K562 (cell line): ENCODE measurements at regions not wholly inside any gene's neighbourhood (a gene's known extent, or its start where the extent isn't known, plus 50 kb on each side); places are given as distances from the start of the nearest gene placed in this dataset.

Experiments used
- ATAC-seq: fragments of 200-7000 bp; cut with Tn5 transposase; 3 replicates; pipeline ENCODE4 v1.9.1; 2020; ENCODE audit warnings: moderate library complexity
- BruUV-seq: library from RNA; stranded (reverse); fragments of 400-500 nt; replicated peaks from 2 replicates; lab custom pipeline; 2021; lab: Mats Ljungman, UMichigan
- CTCF ChIA-PET: fragments of 300-600 bp; formaldehyde crosslinking; extraction: SDS; loops from one replicate; lab custom pipeline; 2021; ENCODE audit warnings: low intra/inter-chr PET ratio; lab: Yijun Ruan, JAX
- POLR2A ChIA-PET: fragments of 300-600, 350-650 bp; sonication (Branson Sonifier 250); formaldehyde crosslinking; extraction: SDS; loops from one replicate; lab custom pipeline; 2021; ENCODE audit warnings: antibody characterized with exemption, inconsistent platforms; lab: Yijun Ruan, JAX
- DNase-seq, 4 experiments: peaks; one replicate each; pipeline versions ENCODE4 v3.0.0 to v3.0.0-alpha.2; 2011 to 2018; ENCODE audit warnings: low spot score in 3 of 4, mixed read lengths in 3 of 4; ENCODE audit errors: extremely low read depth in 1 of 4
- FAIRE-seq: peaks from 2 replicates; lab custom pipeline; 2011; peaks lifted over from hg19 to GRCh38; lab: Jason Lieb, UNC
- H2AFZ ChIP-seq: 2 replicates; pipeline ENCODE4 v1.6.0; 2011; ENCODE audit warnings: low read depth, low read length, control low read depth, inconsistent platforms
- H3K27ac ChIP-seq: fragments of 200-600 bp; 3 replicates; pipeline ENCODE4 v1.8.0; 2011; ENCODE audit warnings: low read depth, mild to moderate bottlenecking, control low read depth, inconsistent platforms, low read length, moderate library complexity, mixed read lengths; ENCODE audit errors: extremely low read depth
- H3K27me3 ChIP-seq, 2 experiments: fragments of 300-600 bp in 1 of 2; 2 replicates in 1 of 2; 3 replicates in 1 of 2; pipeline versions ENCODE4 v1.6.0 to v1.8.0; 2011; ENCODE audit warnings: inconsistent platforms in 2 of 2, low read length in 2 of 2, mild to moderate bottlenecking in 1 of 2, mixed read lengths in 1 of 2, moderate library complexity in 1 of 2; ENCODE audit not compliant: control insufficient read depth in 2 of 2, insufficient read depth in 2 of 2
- H3K36me3 ChIP-seq: fragments of 300-600 bp; 3 replicates; pipeline ENCODE4 v1.8.0; 2011; ENCODE audit warnings: mild to moderate bottlenecking, low read length, inconsistent platforms; ENCODE audit not compliant: control insufficient read depth, insufficient read depth
- H3K4me1 ChIP-seq, 2 experiments: fragments of 200-600 bp in 1 of 2; replicated peaks in 1 of 2; 2 replicates in 1 of 2; 3 replicates in 1 of 2; pipeline versions ENCODE4 v1.5.1 to v1.8.0; 2011; ENCODE audit warnings: inconsistent platforms in 2 of 2, low read length in 2 of 2, mild to moderate bottlenecking in 1 of 2, mixed read lengths in 1 of 2, moderate library complexity in 1 of 2; ENCODE audit not compliant: control insufficient read depth in 2 of 2, insufficient read depth in 2 of 2
- H3K4me2 ChIP-seq: 2 replicates; pipeline ENCODE4 v1.6.1; 2011; ENCODE audit warnings: low read length, control low read depth, inconsistent platforms, mixed read lengths; ENCODE audit not compliant: insufficient read depth
- H3K4me3 ChIP-seq: fragments of 200-600 bp; sonication (generic), shearing (Covaris generic); 2 replicates; pipeline ENCODE4 v1.5.1; 2016; ENCODE audit warnings: control low read depth, inconsistent platforms
- H3K79me2 ChIP-seq: fragments of 200-600 bp; 3 replicates; pipeline ENCODE4 v1.8.0; 2011; ENCODE audit warnings: low read length, inconsistent platforms; ENCODE audit not compliant: control insufficient read depth, insufficient read depth
- H3K9ac ChIP-seq, 2 experiments: 2 replicates each; pipeline versions ENCODE4 v1.6.0 to v1.6.1; 2011; ENCODE audit warnings: low read depth in 2 of 2, low read length in 2 of 2, control low read depth in 1 of 2, inconsistent platforms in 1 of 2, mild to moderate bottlenecking in 1 of 2, mixed read lengths in 1 of 2; ENCODE audit not compliant: insufficient read depth in 1 of 2
- H3K9me1 ChIP-seq: one replicate; pipeline ENCODE4 v1.6.0; 2011; ENCODE audit warnings: inconsistent platforms, mild to moderate bottlenecking, low read length, moderate library complexity; ENCODE audit not compliant: control insufficient read depth, insufficient read depth
- H3K9me3 ChIP-seq: replicated peaks from 2 replicates; pipeline ENCODE4 v1.5.1; 2011; ENCODE audit warnings: low read depth, low read length, inconsistent platforms; ENCODE audit not compliant: control insufficient read depth, insufficient read depth
- H4K20me1 ChIP-seq: replicated peaks from 2 replicates; pipeline ENCODE4 v1.6.1; 2011; ENCODE audit warnings: low read length, inconsistent platforms, mixed read lengths; ENCODE audit not compliant: control insufficient read depth, insufficient read depth
- DMBX1 ChIP-seq: fragments of 250-450 bp; sonication (Bioruptor Pico); IDR thresholded peaks from 2 replicates; pipeline ENCODE4 v1.8.0; 2022; ENCODE audit warnings: inconsistent platforms, mild to moderate bottlenecking, moderate library complexity, borderline replicate concordance
- FOSL1 ChIP-seq: fragments of 200-800 bp; sonication (Bioruptor generic); conservative IDR thresholded peaks from 2 replicates; pipeline ENCODE4 v1.6.1; 2016; ENCODE audit warnings: missing genetic modification characterization, missing compliant biosample characterization
- MAFF ChIP-seq: IDR thresholded peaks from 2 replicates; pipeline ENCODE4 v1.6.1; 2012; ENCODE audit warnings: low read length, improper control_type of control experiment
- RFX5 ChIP-seq: IDR thresholded peaks from 2 replicates; pipeline ENCODE4 v1.6.1; 2011; ENCODE audit warnings: low read depth, mild to moderate bottlenecking, improper control_type of control experiment, low read length
- STAT5A ChIP-seq: IDR thresholded peaks from 2 replicates; pipeline ENCODE4 v1.6.1; 2012; ENCODE audit warnings: low read length, inconsistent platforms, borderline replicate concordance
- STAT6 ChIP-seq: sonication (generic); formaldehyde crosslinking; IDR thresholded peaks from 2 replicates; pipeline ENCODE4 v1.8.1; 2023; ENCODE audit warnings: mild to moderate bottlenecking, missing genetic modification reagents
- TFE3 ChIP-seq: fragments of 450-650 bp; formaldehyde crosslinking; IDR thresholded peaks from 2 replicates; pipeline ENCODE4 v1.4.0; 2020; ENCODE audit warnings: mild to moderate bottlenecking, mixed read lengths
- ZNF134 ChIP-seq: fragments of 250-450 bp; sonication (Bioruptor Pico); conservative IDR thresholded peaks from 2 replicates; pipeline ENCODE4 v1.4.0; 2020
- ZNF316 ChIP-seq: fragments of 450-650 bp; IDR thresholded peaks from 2 replicates; pipeline ENCODE4 v1.6.1; 2016
- WGBS: fragments of 100-300 bp; shearing (Covaris generic); methylation state at CpG from one replicate; pipeline ENCODE4 v1.1.6; 2016; ENCODE audit warnings: low coverage, mixed read lengths; ENCODE audit not compliant: insufficient coverage; ENCODE audit errors: missing lambda C conversion rate; 5-methylcytosine and 5-hydroxymethylcytosine counted together
- in situ Hi-C: fragments of 300-500 bp; cut with MboI; formaldehyde crosslinking; loops from 4 replicates; pipeline ENCODE4 v1.15.0; 2018; ENCODE audit warnings: inconsistent platforms, mixed read lengths
- intact Hi-C: fragments of 100-400 bp; cut with micrococcal nuclease; formaldehyde crosslinking; loops from 2 replicates; pipeline ENCODE4 v1.14.2; 2022

- DNase-seq (no peak), FAIRE-seq (no peak)
- Histone ChIP-seq H3K9me1 (no peaks in the 10 kb centered on the region), H2AFZ (no peak overlapping the region), H3K27me3 (no peaks in the 10 kb centered on the region), H3K36me3 (no peaks in the 10 kb centered on the region), H3K9ac (no peak overlapping the region), H3K9me3 (no peaks in the 10 kb centered on the region), H3K79me2 (no peaks in the 10 kb centered on the region), H4K20me1 (no peaks in the 10 kb centered on the region), H3K4me1 (no peaks in the 10 kb centered on the region), H3K4me3 (no peak overlapping the region), H3K4me2 (no peak overlapping the region), H3K27ac (no peak overlapping the region)
- ChIA-PET POLR2A (no interaction called here), CTCF (interaction anchor here (0.7 kb wide), 1 partner anchor 65 kb away, joined by 3 read pairs; no protein-coding TSS in a partner anchor)
- no TSS peak for BruUV-seq
- in situ Hi-C loops: no loop called here
- 0% methylated on average over 4 of the region's 4 CpGs for WGBS
- intact Hi-C loops: no loop called here
- TF ChIP-seq STAT6 (CRISPR knock-in tag) (no peak), TFE3 (CRISPR knock-in tag) (no peak), DMBX1 (CRISPR knock-in tag) (no peak), ZNF316 (no peak), ZNF134 (CRISPR knock-in tag) (no peak), STAT5A (no peak), MAFF (no peak), FOSL1 (tag) (no peak), RFX5 (no peak)
- TF ChIP-seq, all 486 proteins: peak for 0
- no peak for ATAC-seq
Measured at GRCh38 chr18:73292156-73292555, 424.4 kb upstream of the NETO1 start.
